ENCODE measurements at regions not wholly inside any gene's neighbourhood (a gene's known extent, or its start where the extent isn't known, plus 50 kb on each side); places are given as distances from the start of the nearest gene placed in this dataset.

DNA sequence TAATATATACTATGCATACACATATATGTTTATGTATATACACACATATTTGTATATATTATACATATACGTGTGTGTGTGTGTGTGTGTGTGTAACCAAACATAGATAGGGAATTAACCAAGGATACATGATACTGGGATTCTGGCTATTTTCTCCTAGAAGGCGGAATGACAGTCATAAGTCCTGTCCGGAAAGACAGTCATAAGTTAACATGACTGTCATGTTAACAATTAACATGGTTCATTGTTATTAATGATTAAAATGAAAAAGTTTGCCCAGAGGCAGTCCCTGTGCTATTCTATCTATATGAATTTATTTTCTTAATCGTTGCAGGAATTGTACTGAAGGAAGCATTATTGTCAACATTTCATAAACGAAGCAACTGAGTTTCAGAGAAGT lies 450.7 kb upstream of the NXPH2 start:
- H3K36me3 ChIP-seq (ENCODE audit: insufficient read depth, low read length) = no peaks in the 10 kb centered on the region
- no peak overlapping the region for H2AFZ ChIP-seq (ENCODE audit: low read length)
- TF ChIP-seq EZH2phosphoT487 (IDR thresholded peaks at IDR 0.05; ENCODE audit: borderline replicate concordance) = no peak
- TF ChIP-seq, protein P1, sequence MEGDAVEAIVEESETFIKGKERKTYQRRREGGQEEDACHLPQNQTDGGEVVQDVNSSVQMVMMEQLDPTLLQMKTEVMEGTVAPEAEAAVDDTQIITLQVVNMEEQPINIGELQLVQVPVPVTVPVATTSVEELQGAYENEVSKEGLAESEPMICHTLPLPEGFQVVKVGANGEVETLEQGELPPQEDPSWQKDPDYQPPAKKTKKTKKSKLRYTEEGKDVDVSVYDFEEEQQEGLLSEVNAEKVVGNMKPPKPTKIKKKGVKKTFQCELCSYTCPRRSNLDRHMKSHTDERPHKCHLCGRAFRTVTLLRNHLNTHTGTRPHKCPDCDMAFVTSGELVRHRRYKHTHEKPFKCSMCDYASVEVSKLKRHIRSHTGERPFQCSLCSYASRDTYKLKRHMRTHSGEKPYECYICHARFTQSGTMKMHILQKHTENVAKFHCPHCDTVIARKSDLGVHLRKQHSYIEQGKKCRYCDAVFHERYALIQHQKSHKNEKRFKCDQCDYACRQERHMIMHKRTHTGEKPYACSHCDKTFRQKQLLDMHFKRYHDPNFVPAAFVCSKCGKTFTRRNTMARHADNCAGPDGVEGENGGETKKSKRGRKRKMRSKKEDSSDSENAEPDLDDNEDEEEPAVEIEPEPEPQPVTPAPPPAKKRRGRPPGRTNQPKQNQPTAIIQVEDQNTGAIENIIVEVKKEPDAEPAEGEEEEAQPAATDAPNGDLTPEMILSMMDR (conservative IDR thresholded peaks at IDR 0.05; ENCODE audit: low read length) = no peak
- H3K27me3 ChIP-seq (ENCODE audit: insufficient read depth, low read length, poor library complexity, severe bottlenecking) = no peaks in the 10 kb centered on the region
- no peak overlapping the region for H3K4me3 ChIP-seq (ENCODE audit: low read length, poor library complexity, severe bottlenecking)
- no peaks in the 10 kb centered on the region for H3K4me1 ChIP-seq (ENCODE audit: insufficient read depth, low read length, poor library complexity, severe bottlenecking)
- H3K9me2 ChIP-seq (replicated peaks; ENCODE audit: low read depth, low read length) = 0 out of 2 replicates have a peak, but pooled peaks cover 3% of the 10 kb centered on the region
- no peak overlapping the region for H3K9ac ChIP-seq (ENCODE audit: low read depth, low read length, poor library complexity, severe bottlenecking)
- no peaks in the 10 kb centered on the region for H3F3A ChIP-seq (ENCODE audit: low read depth)
- no peak overlapping the region for H3K4me2 ChIP-seq (ENCODE audit: low read depth, low read length, poor library complexity, severe bottlenecking)
- H3K79me2 ChIP-seq (ENCODE audit: insufficient read depth, low read length) = no peaks in the 10 kb centered on the region
- H4K20me1 ChIP-seq (ENCODE audit: insufficient read depth, low read length, poor library complexity, severe bottlenecking) = no peaks in the 10 kb centered on the region
- no peaks in the 10 kb centered on the region for H3K9me3 ChIP-seq (ENCODE audit: insufficient read depth, low read depth, low read length)

DNA sequence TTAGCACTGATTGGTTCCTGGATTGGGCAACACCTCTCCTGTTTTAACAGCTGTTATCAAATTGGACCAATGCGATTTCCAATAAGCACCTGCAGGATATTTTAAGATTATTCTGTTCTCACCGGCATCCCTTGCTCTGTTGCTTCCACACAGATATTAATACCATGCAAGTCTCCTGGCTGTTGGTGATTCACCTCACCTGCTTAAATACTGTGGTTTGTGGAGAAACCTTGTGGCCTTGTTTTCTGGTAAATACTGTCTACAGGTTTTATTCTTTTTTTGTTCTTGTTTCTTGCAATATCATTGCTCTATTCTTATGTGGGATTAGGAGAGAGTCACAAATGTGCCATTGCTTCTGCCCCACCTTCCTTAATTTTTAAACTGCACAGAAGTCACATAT lies 448.1 kb upstream of the NXPH2 start:
- no peaks in the 10 kb centered on the region for H3F3A ChIP-seq (ENCODE audit: low read depth)
- no peak overlapping the region for H3K9ac ChIP-seq (ENCODE audit: low read depth, low read length, poor library complexity, severe bottlenecking)
- H3K9me3 ChIP-seq (ENCODE audit: insufficient read depth, low read depth, low read length) = no peaks in the 10 kb centered on the region
- H3K4me3 ChIP-seq (ENCODE audit: low read length, poor library complexity, severe bottlenecking) = no peak overlapping the region
- H3K79me2 ChIP-seq (ENCODE audit: insufficient read depth, low read length) = no peaks in the 10 kb centered on the region
- H3K4me1 ChIP-seq (ENCODE audit: insufficient read depth, low read length, poor library complexity, severe bottlenecking) = no peaks in the 10 kb centered on the region
- H3K9me2 ChIP-seq (replicated peaks; ENCODE audit: low read depth, low read length) = 0 out of 2 replicates have a peak, but pooled peaks cover 3% of the 10 kb centered on the region
- TF ChIP-seq EZH2phosphoT487 (IDR thresholded peaks at IDR 0.05; ENCODE audit: borderline replicate concordance) = no peak
- TF ChIP-seq, protein P1 (conservative IDR thresholded peaks at IDR 0.05; ENCODE audit: low read length) = no peak
- H4K20me1 ChIP-seq (ENCODE audit: insufficient read depth, low read length, poor library complexity, severe bottlenecking) = no peaks in the 10 kb centered on the region
- no peaks in the 10 kb centered on the region for H3K27me3 ChIP-seq (ENCODE audit: insufficient read depth, low read length, poor library complexity, severe bottlenecking)
- no peak overlapping the region for H2AFZ ChIP-seq (ENCODE audit: low read length)
- no peak overlapping the region for H3K4me2 ChIP-seq (ENCODE audit: low read depth, low read length, poor library complexity, severe bottlenecking)
- H3K36me3 ChIP-seq (ENCODE audit: insufficient read depth, low read length) = no peaks in the 10 kb centered on the region

DNA sequence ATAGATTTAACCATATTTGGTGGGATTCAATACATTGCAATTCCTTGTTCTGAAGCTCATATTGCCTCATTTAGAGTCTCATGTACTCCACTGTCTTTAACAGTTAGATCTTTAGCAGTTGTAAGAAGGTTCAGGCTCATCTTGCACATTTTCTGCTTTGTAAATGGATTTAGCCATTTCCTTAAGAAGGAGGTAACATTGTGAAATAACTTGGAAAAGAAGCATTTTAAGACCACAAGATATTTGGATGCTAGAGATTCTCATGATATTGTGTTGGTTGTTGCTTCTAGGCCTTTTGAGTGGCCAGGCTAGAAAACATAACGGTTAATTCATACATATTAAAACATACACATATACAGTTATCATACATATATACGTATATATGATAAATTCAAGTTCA lies 445.8 kb upstream of the NXPH2 start:
- Histone ChIP-seq H3K9ac (ENCODE audit: low read depth, low read length, poor library complexity, severe bottlenecking) (no peak overlapping the region), H3K4me1 (ENCODE audit: insufficient read depth, low read length, poor library complexity, severe bottlenecking) (no peaks in the 10 kb centered on the region), H3K4me2 (ENCODE audit: low read depth, low read length, poor library complexity, severe bottlenecking) (no peak overlapping the region), H3K9me2 (replicated peaks; ENCODE audit: low read depth, low read length) (no peaks in the 10 kb centered on the region), H3F3A (ENCODE audit: low read depth) (no peaks in the 10 kb centered on the region), H3K79me2 (ENCODE audit: insufficient read depth, low read length) (no peaks in the 10 kb centered on the region), H3K9me3 (ENCODE audit: insufficient read depth, low read depth, low read length) (no peaks in the 10 kb centered on the region), H2AFZ (ENCODE audit: low read length) (no peak overlapping the region), H3K36me3 (ENCODE audit: insufficient read depth, low read length) (no peaks in the 10 kb centered on the region), H3K4me3 (ENCODE audit: low read length, poor library complexity, severe bottlenecking) (no peak overlapping the region), H3K27me3 (ENCODE audit: insufficient read depth, low read length, poor library complexity, severe bottlenecking) (no peaks in the 10 kb centered on the region), H4K20me1 (ENCODE audit: insufficient read depth, low read length, poor library complexity, severe bottlenecking) (no peaks in the 10 kb centered on the region)
- TF ChIP-seq, protein P1 (conservative IDR thresholded peaks at IDR 0.05; ENCODE audit: low read length) = no peak
